Testis (tissue), 2 donors: ENCODE measurements at regions not wholly inside any gene's neighbourhood (a gene's known extent, or its start where the extent isn't known, plus 50 kb on each side); places are given as distances from the start of the nearest gene placed in this dataset.

Experiments
- POLR2A ChIP-seq: fragments of 450-650 bp; IDR thresholded peaks from one replicate; pipeline ENCODE4 v1.6.1; 2017; ENCODE audit warnings: antibody characterized with exemption, mild to moderate bottlenecking, moderate library complexity
- TF ChIP-seq, protein P1 (sequence below), 3 experiments: fragments of 450-650 bp in 2 of 3; fragments of 200-600 bp in 1 of 3; sonication (generic) in 1 of 3; IDR thresholded peaks; one replicate each; pipeline ENCODE4 v1.5.1; 2016 to 2019; ENCODE audit warnings: antibody characterized with exemption in 3 of 3, mild to moderate bottlenecking in 2 of 3, moderate library complexity in 1 of 3

DNA sequence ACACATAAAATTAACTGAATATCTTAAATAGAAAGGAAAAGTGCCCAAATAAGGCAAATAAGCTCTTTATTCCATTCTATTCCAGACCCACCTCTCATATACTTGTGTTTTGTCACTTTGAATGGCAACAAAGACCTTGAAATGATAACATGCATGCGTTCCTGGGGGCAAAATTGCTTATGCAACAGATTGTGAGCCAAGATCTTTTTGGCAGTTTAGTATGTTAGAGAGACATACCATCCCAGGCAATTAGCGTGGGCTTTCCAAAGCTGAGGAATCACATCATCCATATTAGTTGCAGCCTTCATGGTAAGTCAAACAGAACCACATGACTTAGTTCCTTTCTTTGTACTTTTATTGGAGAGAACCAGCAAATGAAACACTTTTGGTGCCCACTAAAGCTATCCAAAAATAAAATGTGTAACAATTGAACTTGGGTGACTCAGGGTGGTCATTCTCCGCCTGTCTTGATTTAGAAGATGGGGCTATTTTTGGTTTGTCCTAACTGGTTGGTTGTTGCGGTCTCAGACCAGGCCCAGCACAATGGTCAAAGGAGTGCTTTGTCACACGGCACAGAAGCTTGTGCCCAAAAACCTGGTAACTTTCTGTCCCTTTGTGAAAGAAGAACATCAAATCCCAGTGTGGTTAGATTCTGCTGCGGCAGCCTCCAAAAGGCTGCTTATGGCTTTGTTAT, 68.7 kb upstream of the ATF3 start:
- TF ChIP-seq, protein P1, sequence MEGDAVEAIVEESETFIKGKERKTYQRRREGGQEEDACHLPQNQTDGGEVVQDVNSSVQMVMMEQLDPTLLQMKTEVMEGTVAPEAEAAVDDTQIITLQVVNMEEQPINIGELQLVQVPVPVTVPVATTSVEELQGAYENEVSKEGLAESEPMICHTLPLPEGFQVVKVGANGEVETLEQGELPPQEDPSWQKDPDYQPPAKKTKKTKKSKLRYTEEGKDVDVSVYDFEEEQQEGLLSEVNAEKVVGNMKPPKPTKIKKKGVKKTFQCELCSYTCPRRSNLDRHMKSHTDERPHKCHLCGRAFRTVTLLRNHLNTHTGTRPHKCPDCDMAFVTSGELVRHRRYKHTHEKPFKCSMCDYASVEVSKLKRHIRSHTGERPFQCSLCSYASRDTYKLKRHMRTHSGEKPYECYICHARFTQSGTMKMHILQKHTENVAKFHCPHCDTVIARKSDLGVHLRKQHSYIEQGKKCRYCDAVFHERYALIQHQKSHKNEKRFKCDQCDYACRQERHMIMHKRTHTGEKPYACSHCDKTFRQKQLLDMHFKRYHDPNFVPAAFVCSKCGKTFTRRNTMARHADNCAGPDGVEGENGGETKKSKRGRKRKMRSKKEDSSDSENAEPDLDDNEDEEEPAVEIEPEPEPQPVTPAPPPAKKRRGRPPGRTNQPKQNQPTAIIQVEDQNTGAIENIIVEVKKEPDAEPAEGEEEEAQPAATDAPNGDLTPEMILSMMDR (IDR thresholded peaks at IDR 0.05) = no peak
- TF ChIP-seq POLR2A = no peak
